Activated T-helper 2 cell treated with anti-CD3 and anti-CD28 coated beads, Interferon-gamma antibody, Interleukin-2, Interleukin-4, amounts not matched to agents 10 μg/mL and 5 μg/mL and 100 μg/mL, durations not matched to agents 14 hours and 24 hours and 36 hours (primary cell): ENCODE measurements at regions not wholly inside any gene's neighbourhood (a gene's known extent, or its start where the extent isn't known, plus 50 kb on each side); places are given as distances from the start of the nearest gene placed in this dataset.

Experiments
- DNase-seq: peaks from one replicate; pipeline ENCODE4 v3.0.0; 2021; ENCODE audit warnings: low spot score
- H3K27ac Mint-ChIP-seq: one replicate; pipeline ENCODE4 v1.8.0; 2021; ENCODE audit warnings: mixed read lengths
- H3K27me3 Mint-ChIP-seq: one replicate; pipeline ENCODE4 v1.8.0; 2021; ENCODE audit warnings: low read depth, mixed read lengths
- H3K36me3 Mint-ChIP-seq: one replicate; pipeline ENCODE4 v1.8.0; 2021; ENCODE audit warnings: low read depth, mixed read lengths
- H3K4me1 Mint-ChIP-seq: one replicate; pipeline ENCODE4 v1.8.0; 2021; ENCODE audit warnings: low read depth, mixed read lengths
- H3K4me3 Mint-ChIP-seq: one replicate; pipeline ENCODE4 v1.8.0; 2021; ENCODE audit warnings: low read depth, mild to moderate bottlenecking, moderate library complexity, mixed read lengths
- H3K9me3 Mint-ChIP-seq: one replicate; pipeline ENCODE4 v1.8.0; 2021; ENCODE audit warnings: mixed read lengths
- intact Hi-C: fragments of 100-400 bp; cut with micrococcal nuclease; formaldehyde crosslinking; loops from one replicate; pipeline ENCODE4 v1.15.1; 2023

DNA sequence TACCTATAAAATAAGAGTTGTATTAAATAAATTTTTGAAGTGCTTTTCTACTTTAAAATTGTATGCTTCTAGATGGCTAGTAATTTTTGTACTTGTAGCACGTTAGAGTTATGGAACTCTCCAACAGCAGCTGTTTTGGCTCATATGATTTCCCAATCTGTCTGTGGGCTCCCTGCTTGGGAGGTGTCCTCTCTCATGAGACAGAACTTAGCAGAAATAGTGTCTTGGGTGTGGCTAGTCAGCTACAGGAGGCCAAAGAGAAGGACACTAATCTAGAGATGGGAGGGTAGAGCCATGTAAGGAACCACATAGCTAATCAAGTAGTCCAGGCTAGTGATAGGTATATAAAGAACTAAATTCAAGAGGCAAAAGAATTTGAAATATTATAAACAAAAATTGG lies 78.4 kb upstream of the DAB2 start:
- no peaks in the 10 kb centered on the region for H3K4me1 Mint-ChIP-seq
- no peaks in the 10 kb centered on the region for H3K36me3 Mint-ChIP-seq
- H3K9me3 Mint-ChIP-seq: no peaks in the 10 kb centered on the region
- DNase-seq: no peak
- H3K4me3 Mint-ChIP-seq: no peak overlapping the region
- no peak overlapping the region for H3K27ac Mint-ChIP-seq
- intact Hi-C loops: no loop called here
- H3K27me3 Mint-ChIP-seq: peaks cover 2% of the 10 kb centered on the region

DNA sequence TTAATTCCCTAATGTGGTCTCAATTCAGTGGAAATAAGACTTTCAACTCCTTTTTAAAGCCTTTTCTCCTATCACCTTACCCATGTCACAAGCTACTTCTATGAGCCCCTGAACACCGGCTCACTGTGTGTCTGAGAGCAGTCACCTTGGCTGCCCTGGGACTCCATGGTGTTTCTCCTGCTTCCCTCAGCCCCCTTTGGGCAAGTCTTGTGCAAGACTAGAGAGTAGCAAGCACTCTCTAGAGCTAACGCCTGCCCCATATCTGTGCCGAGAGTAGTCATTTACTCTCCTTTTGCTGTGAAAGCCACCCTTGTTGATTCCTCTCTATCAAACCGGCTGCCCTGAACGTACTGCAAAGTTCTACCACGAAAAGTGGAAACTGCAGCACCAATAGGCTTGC lies 77.9 kb upstream of the DAB2 start:
- no peak for DNase-seq
- H3K27me3 Mint-ChIP-seq: peaks cover 2% of the 10 kb centered on the region

GRCh38 chr5:39501397-39501796 lies 76.6 kb upstream of the DAB2 start:
- Mint-ChIP-seq H3K27ac (no peak overlapping the region), H3K4me3 (no peak overlapping the region), H3K27me3 (peaks cover 2% of the 10 kb centered on the region), H3K4me1 (no peaks in the 10 kb centered on the region), H3K36me3 (no peaks in the 10 kb centered on the region), H3K9me3 (no peaks in the 10 kb centered on the region)
- DNase-seq: no peak
- intact Hi-C loops: no loop called here

More for the DNA sequence above, 77.9 kb upstream of the DAB2 start:
- H3K4me1 Mint-ChIP-seq: no peaks in the 10 kb centered on the region
- no peaks in the 10 kb centered on the region for H3K36me3 Mint-ChIP-seq
- no peaks in the 10 kb centered on the region for H3K9me3 Mint-ChIP-seq
- no peak overlapping the region for H3K27ac Mint-ChIP-seq
- H3K4me3 Mint-ChIP-seq: no peak overlapping the region
- intact Hi-C loops: no loop called here

GRCh38 chr5:39500551-39501175 lies 75.9 kb upstream of the DAB2 start:
- Mint-ChIP-seq H3K27me3 (peaks cover 2% of the 10 kb centered on the region), H3K9me3 (no peaks in the 10 kb centered on the region), H3K27ac (no peak overlapping the region), H3K4me1 (no peaks in the 10 kb centered on the region), H3K4me3 (no peak overlapping the region), H3K36me3 (no peaks in the 10 kb centered on the region)
- intact Hi-C loops: no loop called here
- no peak for DNase-seq

- Mint-ChIP-seq H3K27me3 (peaks cover 2% of the 10 kb centered on the region), H3K27ac (no peak overlapping the region), H3K4me3 (no peak overlapping the region), H3K9me3 (no peaks in the 10 kb centered on the region), H3K36me3 (no peaks in the 10 kb centered on the region), H3K4me1 (no peaks in the 10 kb centered on the region)
- DNase-seq: no peak
- intact Hi-C loops: no loop called here
Measured at GRCh38 chr5:39498278-39498952, 73.6 kb upstream of the DAB2 start.

GRCh38 chr5:39497322-39497721 lies 72.5 kb upstream of the DAB2 start:
- Mint-ChIP-seq H3K4me1 (no peaks in the 10 kb centered on the region), H3K36me3 (no peaks in the 10 kb centered on the region), H3K27me3 (peaks cover 4% of the 10 kb centered on the region), H3K9me3 (no peaks in the 10 kb centered on the region), H3K27ac (no peak overlapping the region), H3K4me3 (no peak overlapping the region)
- intact Hi-C loops: no loop called here
- no peak for DNase-seq

DNA sequence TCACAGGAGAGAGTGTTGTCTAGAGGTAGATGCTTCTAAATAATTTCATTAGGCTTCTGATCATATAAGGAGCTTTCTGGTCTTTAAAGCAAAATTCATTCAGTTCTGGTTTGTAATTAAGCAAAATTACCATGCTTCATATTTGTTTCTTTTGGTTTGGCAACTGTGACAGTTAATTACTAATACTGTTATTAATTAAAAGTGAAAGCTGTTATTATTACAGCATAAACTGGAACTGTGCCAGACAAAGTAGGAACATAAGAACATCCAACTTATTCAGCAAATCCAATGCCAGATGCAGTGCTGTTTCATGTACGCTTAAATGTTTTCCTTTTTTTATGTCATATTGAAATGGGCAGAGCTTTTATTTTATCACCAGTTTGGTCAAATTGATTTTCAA lies 70.4 kb upstream of the DAB2 start:
- intact Hi-C loops: no loop called here

DNA sequence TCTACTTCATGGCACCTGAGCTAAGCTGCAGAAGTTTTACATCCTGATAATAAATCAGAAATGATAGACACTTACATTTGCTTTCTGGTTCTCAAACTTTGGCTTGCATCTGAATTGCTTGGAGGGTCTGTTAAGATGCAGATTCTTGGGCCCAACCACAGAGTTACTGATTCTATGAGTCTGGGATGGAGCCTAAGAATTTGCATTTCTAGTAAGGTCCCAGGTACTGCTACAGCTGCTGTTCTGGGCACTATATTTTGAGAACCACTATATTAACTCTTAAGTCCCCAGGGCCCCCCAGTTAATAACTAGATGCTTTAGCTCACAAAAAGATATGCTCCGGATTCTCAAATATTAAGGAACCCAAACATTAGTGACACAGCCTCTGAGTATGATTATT lies 69.8 kb upstream of the DAB2 start:
- intact Hi-C loops: no loop called here
- peaks cover 4% of the 10 kb centered on the region for H3K27me3 Mint-ChIP-seq

More for the DNA sequence above, 70.4 kb upstream of the DAB2 start:
- no peaks in the 10 kb centered on the region for H3K9me3 Mint-ChIP-seq
- no peaks in the 10 kb centered on the region for H3K4me1 Mint-ChIP-seq
- no peak overlapping the region for H3K27ac Mint-ChIP-seq
- no peaks in the 10 kb centered on the region for H3K36me3 Mint-ChIP-seq
- no peak overlapping the region for H3K4me3 Mint-ChIP-seq
- peaks cover 4% of the 10 kb centered on the region for H3K27me3 Mint-ChIP-seq
- no peak for DNase-seq

GRCh38 chr5:39494107-39494510 lies 69.3 kb upstream of the DAB2 start:
- Mint-ChIP-seq H3K36me3 (no peaks in the 10 kb centered on the region), H3K4me1 (no peaks in the 10 kb centered on the region), H3K9me3 (no peaks in the 10 kb centered on the region), H3K4me3 (no peak overlapping the region), H3K27me3 (peaks cover 4% of the 10 kb centered on the region), H3K27ac (no peak overlapping the region)
- no peak for DNase-seq
- intact Hi-C loops: no loop called here

More for the DNA sequence above, 69.8 kb upstream of the DAB2 start:
- Mint-ChIP-seq H3K4me3 (no peak overlapping the region), H3K9me3 (no peaks in the 10 kb centered on the region), H3K27ac (no peak overlapping the region), H3K4me1 (no peaks in the 10 kb centered on the region), H3K36me3 (no peaks in the 10 kb centered on the region)
- DNase-seq: no peak

GRCh38 chr5:39491210-39491609 lies 66.4 kb upstream of the DAB2 start:
- Mint-ChIP-seq H3K36me3 (no peaks in the 10 kb centered on the region), H3K9me3 (no peaks in the 10 kb centered on the region), H3K4me1 (no peaks in the 10 kb centered on the region), H3K27ac (no peak overlapping the region), H3K4me3 (no peak overlapping the region), H3K27me3 (peaks cover 6% of the 10 kb centered on the region)
- DNase-seq: no peak
- intact Hi-C loops: no loop called here

- no peak for DNase-seq
- Mint-ChIP-seq H3K4me1 (no peaks in the 10 kb centered on the region), H3K4me3 (no peak overlapping the region), H3K27me3 (peaks cover 7% of the 10 kb centered on the region), H3K27ac (no peak overlapping the region), H3K36me3 (no peaks in the 10 kb centered on the region), H3K9me3 (no peaks in the 10 kb centered on the region)
- intact Hi-C loops: no loop called here
Measured at GRCh38 chr5:39489263-39489662, 64.5 kb upstream of the DAB2 start.

- DNase-seq: no peak
- Mint-ChIP-seq H3K4me3 (no peak overlapping the region), H3K4me1 (no peaks in the 10 kb centered on the region), H3K9me3 (no peaks in the 10 kb centered on the region), H3K27me3 (peaks cover 5% of the 10 kb centered on the region), H3K27ac (no peak overlapping the region), H3K36me3 (no peaks in the 10 kb centered on the region)
- intact Hi-C loops: no loop called here
Measured at GRCh38 chr5:39486790-39487189, 62.0 kb upstream of the DAB2 start.

GRCh38 chr5:39486361-39486760 lies 61.6 kb upstream of the DAB2 start:
- Mint-ChIP-seq H3K27me3 (peaks cover 6% of the 10 kb centered on the region), H3K4me1 (no peaks in the 10 kb centered on the region), H3K9me3 (no peaks in the 10 kb centered on the region), H3K36me3 (no peaks in the 10 kb centered on the region), H3K27ac (no peak overlapping the region), H3K4me3 (no peak overlapping the region)
- DNase-seq: no peak
- intact Hi-C loops: no loop called here
